NCI-H526 (cell line): ENCODE measurements at regions not wholly inside any gene's neighbourhood (a gene's known extent, or its start where the extent isn't known, plus 50 kb on each side); places are given as distances from the start of the nearest gene placed in this dataset.
"Not testable (repeated sequence)": the region's sequence is repeated elsewhere in the genome, so short reads cannot be mapped to it uniquely, and the experiment has no call there.

Experiments
- DNase-seq, 2 experiments: peaks; one replicate each; lab custom pipeline; 2025; lab: John Stamatoyannopoulos, UW

GRCh38 chr7:77484785-77485184 lies 52.3 kb upstream of the PTPN12 start:
- DNase-seq: peak; percentile 33 to 50

GRCh38 chr7:77482015-77482414 lies 55.1 kb upstream of the PTPN12 start:
- DNase-seq: peak; percentile 42 to 65

- peak in 1 of 2 experiments; percentile 14 for DNase-seq
Observed at GRCh38 chr7:77481615-77482014, 55.5 kb upstream of the PTPN12 start.

- not testable (repeated sequence) for DNase-seq
Observed at GRCh38 chr7:77480102-77480627, 56.9 kb upstream of the PTPN12 start.

- peak in 1 of 2 experiments; percentile 5 for DNase-seq
Observed at GRCh38 chr7:77479536-77480088, 57.5 kb upstream of the PTPN12 start.

GRCh38 chr7:77476871-77477270 lies 60.2 kb upstream of the PTPN12 start:
- no peak for DNase-seq

GRCh38 chr7:77475181-77475580 lies 59.0 kb upstream of the GSAP start:
- DNase-seq: no peak

GRCh38 chr7:77474756-77475155 lies 58.6 kb upstream of the GSAP start:
- DNase-seq: no peak

GRCh38 chr7:77473229-77474005 lies 57.3 kb upstream of the GSAP start:
- no peak for DNase-seq

GRCh38 chr7:77469927-77470326 lies 53.8 kb upstream of the GSAP start:
- no peak for DNase-seq

- no peak for DNase-seq
Observed at GRCh38 chr7:77467408-77467807, 51.3 kb upstream of the GSAP start.

GRCh38 chr7:77466450-77466849 lies 50.3 kb upstream of the GSAP start:
- DNase-seq: no peak
